SHP77 treated with DMSO at 0.1 percent for 48 hours (cell line): ENCODE measurements at regions not wholly inside any gene's neighbourhood (a gene's known extent, or its start where the extent isn't known, plus 50 kb on each side); places are given as distances from the start of the nearest gene placed in this dataset.
A peak's percentile ranks its signal among the peaks of the same experiment; 100 is the strongest.
"Not testable (repeated sequence)": the region's sequence is repeated elsewhere in the genome, so short reads cannot be mapped to it uniquely, and the experiment has no call there.

ENCODE experiments used
- DNase-seq: peaks from one replicate; lab custom pipeline; 2025; lab: John Stamatoyannopoulos, UW

DNA sequence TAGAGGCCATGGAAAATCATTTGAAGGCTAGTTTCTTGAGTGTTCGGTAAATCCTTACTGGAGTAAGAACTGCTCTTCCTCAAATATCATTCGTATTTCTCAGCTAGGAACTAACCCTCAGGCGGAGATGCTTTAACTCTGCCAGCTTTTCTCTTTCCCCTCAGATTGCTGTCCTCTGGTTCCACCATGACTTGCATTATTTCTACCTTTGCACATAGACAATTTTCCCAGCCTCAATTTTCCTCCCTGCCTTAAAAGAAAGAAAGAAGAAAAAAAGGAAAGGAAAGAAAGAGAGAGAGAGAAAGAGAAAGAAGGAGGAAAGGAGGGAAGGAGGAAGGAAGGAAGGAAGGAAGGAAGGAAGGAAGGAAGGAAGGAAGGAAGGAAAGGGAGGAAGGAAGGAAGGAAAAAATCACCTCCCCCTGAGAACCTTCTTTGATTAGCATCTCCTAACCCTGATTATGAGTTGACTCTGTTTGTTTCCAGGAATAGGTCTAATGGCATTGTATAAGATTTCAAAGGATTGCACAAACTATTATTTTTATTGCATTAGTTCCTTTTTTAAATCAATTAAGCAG lies 123.3 kb upstream of the FAM204A start:
- DNase-seq, result no peak

GRCh38 chr10:118463740-118464139 lies 121.6 kb upstream of the FAM204A start:
- DNase-seq, result no peak

GRCh38 chr10:118462401-118462800 lies 120.3 kb upstream of the FAM204A start:
- no peak for DNase-seq

DNA sequence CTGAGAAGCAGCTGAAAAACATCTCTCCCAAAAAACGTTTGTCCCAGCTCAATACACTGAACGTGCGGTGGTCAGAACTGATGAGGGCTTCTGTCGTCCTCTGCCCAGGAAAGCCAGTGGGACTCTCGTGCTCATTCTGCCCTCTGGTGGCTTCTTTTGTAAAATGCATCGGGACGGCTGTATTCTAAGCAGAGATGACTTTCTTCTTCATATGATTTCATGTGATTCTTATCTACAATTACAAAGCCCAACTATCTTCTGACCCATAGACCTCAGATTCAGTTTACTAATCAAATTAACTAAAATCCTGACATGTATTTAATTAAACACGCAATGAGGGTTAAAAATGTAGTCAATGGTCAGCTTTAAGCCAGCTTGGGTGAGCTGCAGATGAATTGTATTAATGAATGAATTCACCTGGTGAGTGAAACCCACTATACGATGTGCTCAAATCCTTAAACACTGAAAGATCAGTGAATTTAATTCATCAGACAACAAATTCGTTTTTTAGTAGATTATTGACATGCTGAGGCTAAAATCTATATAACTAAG lies 117.6 kb upstream of the FAM204A start:
- DNase-seq, result peak; percentile 23

DNA sequence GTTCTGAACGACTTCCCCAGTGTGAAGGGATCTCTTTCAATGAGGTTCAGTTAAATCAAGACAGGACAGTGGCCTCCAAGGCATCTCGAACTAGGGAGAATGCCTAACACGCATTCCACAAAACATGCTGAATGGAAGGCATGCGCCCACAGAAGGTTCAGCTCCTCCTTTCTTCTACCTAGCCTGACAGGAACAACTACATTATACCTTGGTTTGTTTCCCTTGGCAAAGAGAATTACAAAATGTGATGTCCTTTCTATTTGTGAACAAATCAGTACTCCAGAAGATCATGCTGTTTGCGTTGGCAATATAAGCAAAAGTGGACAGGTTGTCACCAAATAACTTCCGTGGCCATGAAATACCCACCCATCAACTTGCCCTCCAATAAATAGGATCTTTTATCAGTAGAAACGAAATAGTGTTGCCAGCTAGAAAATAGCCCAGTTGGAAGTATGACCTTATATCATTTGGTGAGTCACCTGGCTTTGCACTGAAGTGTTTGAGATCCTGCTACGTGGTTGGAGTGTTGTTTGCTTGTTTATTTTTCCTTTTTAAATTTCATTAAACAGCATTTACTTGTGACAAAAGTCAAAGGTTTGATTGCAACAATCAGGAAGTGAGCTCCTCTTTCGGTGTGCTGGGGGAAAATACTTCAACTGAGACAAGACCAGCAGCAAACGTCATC lies 117.0 kb upstream of the FAM204A start:
- DNase-seq, result no peak

- DNase-seq, result no peak
Observed at GRCh38 chr10:118457824-118458428, 115.8 kb upstream of the FAM204A start.

- no peak for DNase-seq
Observed at GRCh38 chr10:118455181-118455695, 113.1 kb upstream of the FAM204A start.

DNA sequence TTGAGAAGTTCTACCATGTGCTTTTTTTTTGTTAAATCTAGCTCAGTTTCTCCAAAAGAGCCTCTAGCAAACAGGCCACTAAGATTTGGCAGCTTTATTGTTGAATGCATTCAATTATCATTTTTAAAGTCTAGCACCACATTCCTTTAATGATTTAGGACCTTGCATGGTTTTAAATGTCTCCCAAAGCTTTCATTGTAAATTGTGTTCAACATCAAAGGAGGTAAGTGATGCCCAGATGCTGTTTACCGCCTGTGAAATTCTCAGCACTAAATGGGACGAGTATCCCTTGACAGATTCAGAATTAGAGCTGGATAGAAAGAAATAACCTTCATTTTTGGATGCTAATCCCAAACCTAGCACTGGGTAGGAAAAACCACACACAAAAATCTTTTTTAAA lies 112.1 kb upstream of the FAM204A start:
- DNase-seq, result no peak

DNA sequence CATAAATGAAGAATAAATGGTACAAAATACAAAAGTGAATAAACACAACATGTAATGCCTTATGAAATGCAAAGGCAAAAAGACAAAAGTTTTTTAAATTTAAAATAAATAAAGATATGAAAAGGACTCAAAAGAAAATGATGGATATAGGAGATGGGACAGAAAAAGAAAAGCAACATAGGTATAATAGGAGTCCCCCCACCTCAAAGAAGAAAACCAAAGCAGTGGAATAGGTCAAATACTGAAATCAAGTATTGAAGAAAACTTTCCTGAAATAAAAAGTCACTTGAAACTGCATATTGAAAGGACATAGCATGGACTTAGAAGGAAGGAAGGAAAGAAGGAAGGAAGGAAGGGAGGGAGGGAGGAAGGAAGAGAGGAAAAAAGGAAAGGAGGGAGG lies 110.0 kb upstream of the FAM204A start:
- no peak for DNase-seq

DNA sequence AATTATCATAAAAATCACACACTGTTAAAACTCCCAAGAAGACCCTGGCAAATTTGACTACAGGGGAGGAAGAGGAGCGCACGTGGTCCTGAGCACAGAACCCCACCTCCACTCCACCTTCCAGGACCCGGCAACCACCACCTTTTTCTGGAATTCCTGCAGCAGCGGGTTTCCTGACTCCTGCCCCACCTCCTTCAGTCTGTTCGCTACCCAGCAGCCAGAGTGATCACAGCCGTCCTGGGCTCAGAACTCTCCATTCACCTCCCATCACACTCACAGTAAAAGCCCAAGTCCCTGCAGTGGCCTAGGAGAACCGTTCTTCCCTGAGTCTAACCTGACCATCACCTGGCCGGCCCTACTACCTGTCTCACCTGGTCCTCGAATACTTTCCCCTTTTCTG lies 107.4 kb upstream of the FAM204A start:
- DNase-seq, result no peak

GRCh38 chr10:118448744-118449143 lies 106.6 kb upstream of the FAM204A start:
- no peak for DNase-seq

- no peak for DNase-seq
Observed at GRCh38 chr10:118447478-118448270, 105.5 kb upstream of the FAM204A start.

DNA sequence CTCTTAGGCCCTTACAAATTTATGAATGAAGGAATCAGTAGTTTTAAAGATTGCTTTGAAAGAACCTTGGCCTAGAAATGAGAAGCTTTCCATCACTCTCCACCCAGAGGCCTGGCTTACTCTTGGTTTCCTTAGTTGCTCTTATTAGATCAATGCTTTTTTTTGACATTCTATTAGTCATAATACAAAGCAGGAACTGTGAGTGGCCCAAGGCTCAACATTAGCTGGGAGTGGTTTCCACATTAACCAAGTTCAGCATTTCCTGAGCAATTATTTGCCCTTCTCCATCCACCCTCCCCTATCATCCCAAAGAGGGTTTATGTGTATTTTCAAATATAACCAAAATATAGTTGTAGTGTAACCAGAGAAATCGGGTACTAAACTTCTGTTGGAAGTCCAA lies 103.4 kb upstream of the FAM204A start:
- DNase-seq, result no peak

DNA sequence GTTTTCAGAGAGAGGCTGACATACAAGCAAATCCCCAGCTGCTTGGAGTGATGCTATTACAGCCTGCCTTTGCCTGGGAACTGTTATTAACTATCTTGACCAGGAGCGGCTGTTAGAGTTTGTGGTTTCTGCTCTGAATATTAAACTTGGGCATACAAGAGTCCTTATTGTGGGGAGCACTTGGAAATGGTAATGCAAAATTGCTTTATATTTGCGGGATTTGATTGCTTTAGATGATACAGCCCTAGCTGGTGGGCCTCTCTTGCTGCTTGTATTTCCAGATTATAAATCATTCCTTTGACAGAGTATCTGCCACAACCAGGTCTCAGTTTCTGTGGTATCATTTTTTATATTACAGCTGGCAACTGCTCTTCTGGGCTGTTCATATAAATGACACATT lies 101.9 kb upstream of the FAM204A start:
- no peak for DNase-seq

- no peak for DNase-seq
Observed at GRCh38 chr10:118442032-118442431, 99.9 kb upstream of the FAM204A start.

GRCh38 chr10:118439824-118440223 lies 97.7 kb upstream of the FAM204A start:
- DNase-seq, result no peak

- DNase-seq, result no peak
Observed at GRCh38 chr10:118436742-118437141, 94.6 kb upstream of the FAM204A start.

GRCh38 chr10:118430190-118430589 lies 88.1 kb upstream of the FAM204A start:
- no peak for DNase-seq

DNA sequence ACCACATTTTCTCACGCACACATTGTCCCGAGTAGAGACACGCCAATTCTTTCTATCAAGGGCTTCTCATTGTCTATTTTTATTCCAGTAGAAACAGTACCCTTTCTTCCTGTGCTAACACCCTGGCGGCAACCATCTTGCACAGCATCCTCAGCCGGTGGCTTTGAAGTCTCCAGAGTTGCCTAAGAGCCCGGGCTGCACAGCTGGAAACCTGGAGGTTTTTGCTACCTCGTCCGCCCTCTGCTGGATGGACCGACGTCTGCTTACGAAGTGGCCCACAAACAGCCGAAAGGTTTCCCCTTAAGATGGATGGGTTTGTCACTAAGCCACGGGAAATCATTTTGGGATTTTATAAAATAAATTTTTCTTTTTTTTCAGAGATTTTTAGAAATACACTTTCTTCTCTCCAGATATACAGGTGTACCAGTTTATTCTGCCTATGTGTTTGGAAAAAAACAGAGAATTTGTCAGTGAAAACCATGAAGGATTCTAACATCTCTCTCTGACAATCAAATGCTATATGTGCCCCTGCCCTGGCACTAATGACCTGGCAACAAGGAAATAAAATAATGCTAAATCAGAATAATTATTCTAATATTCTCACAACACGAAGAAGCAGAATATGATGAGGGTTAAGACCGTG lies 81.8 kb upstream of the FAM204A start:
- DNase-seq, result peak; percentile 16

DNA sequence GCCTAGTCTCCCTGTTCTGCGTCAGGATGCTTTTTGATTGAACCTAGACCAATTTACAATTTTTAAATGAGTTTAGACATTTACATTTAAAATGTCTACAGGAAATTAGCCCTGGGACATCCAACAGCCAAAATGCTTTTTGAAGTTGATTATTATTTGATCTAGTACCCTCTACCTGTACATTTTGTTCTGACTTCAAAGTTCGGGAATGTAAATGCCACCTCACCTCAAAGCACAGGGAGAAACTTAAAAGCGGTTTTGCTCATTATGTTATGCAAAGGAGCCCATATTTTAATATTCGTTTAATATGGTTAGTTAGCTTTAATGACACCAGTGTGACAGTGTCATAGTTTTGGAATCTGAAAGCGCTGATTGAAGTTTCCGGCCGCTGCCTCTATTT lies 80.1 kb upstream of the FAM204A start:
- no peak for DNase-seq

DNA sequence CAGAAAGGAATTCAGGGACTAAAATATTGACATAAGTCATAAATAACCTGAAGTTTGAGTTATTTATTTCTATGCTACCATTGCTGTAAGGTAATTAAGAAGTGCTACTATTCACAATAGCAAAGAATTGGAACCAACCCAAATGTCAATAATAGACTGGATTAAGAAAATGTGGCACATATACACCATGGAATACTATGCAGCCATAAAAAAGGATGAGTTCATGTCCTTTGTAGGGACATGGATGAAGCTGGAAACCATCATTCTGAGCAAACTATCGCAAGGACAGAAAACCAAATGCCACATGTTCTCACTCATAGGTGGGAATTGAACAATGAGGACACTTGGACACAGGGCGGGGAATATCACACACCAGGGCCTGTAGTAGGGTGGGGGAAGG lies 77.9 kb upstream of the FAM204A start:
- not testable (repeated sequence) for DNase-seq

GRCh38 chr10:118412932-118413331 lies 70.8 kb upstream of the FAM204A start:
- no peak for DNase-seq
